Body of pancreas (tissue), 4 donors: ENCODE measurements at regions not wholly inside any gene's neighbourhood (a gene's known extent, or its start where the extent isn't known, plus 50 kb on each side); places are given as distances from the start of the nearest gene placed in this dataset.
"Not testable (repeated sequence)": the region's sequence is repeated elsewhere in the genome, so short reads cannot be mapped to it uniquely, and the experiment has no call there.

Experiments used
- POLR2A ChIP-seq, 3 donors: fragments of 450-650 bp; IDR thresholded peaks; one replicate each; pipeline ENCODE4 v1.6.1; 2016; ENCODE audit warnings: antibody characterized with exemption in 3 of 3, mild to moderate bottlenecking in 2 of 3
- TF ChIP-seq, protein P1 (sequence below), 7 experiments: fragments of 450-650 bp in 4 of 7; fragments of 200-600 bp in 3 of 7; sonication (generic) in 3 of 7; IDR thresholded peaks; one replicate each; pipeline ENCODE4 v1.5.1; 2016 to 2019; ENCODE audit warnings: antibody characterized with exemption in 7 of 7

DNA sequence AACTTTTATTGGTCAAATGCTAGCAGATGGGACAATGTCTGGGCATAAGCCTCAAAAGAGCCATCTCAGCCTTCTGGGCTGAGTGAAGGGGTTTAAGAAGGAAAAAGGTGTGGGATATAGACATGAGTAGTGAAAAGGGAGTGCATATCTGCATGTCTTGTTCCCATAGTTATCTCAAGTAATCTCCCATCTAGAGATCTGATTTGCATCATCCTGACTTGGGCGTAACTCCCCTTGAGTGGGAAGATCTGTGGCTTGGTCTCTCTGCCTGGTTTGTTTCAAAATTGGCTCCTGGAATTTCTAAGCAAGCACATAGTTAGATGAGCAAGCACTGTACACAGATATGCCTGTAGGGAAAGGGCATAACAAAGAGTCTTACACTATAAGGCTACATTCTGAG, 228.9 kb downstream of the SPATA31A6 start:
- TF ChIP-seq, protein P1, sequence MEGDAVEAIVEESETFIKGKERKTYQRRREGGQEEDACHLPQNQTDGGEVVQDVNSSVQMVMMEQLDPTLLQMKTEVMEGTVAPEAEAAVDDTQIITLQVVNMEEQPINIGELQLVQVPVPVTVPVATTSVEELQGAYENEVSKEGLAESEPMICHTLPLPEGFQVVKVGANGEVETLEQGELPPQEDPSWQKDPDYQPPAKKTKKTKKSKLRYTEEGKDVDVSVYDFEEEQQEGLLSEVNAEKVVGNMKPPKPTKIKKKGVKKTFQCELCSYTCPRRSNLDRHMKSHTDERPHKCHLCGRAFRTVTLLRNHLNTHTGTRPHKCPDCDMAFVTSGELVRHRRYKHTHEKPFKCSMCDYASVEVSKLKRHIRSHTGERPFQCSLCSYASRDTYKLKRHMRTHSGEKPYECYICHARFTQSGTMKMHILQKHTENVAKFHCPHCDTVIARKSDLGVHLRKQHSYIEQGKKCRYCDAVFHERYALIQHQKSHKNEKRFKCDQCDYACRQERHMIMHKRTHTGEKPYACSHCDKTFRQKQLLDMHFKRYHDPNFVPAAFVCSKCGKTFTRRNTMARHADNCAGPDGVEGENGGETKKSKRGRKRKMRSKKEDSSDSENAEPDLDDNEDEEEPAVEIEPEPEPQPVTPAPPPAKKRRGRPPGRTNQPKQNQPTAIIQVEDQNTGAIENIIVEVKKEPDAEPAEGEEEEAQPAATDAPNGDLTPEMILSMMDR (IDR thresholded peaks at IDR 0.05): not testable (repeated sequence)
- not testable (repeated sequence) for TF ChIP-seq POLR2A (IDR thresholded peaks at IDR 0.05)
